ENCODE measurements at regions not wholly inside any gene's neighbourhood (a gene's known extent, or its start where the extent isn't known, plus 50 kb on each side); places are given as distances from the start of the nearest gene placed in this dataset.
A peak's percentile ranks its signal among the peaks of the same experiment; 100 is the strongest.
"Not testable (repeated sequence)": the region's sequence is repeated elsewhere in the genome, so short reads cannot be mapped to it uniquely, and the experiment has no call there.

- Mint-ChIP-seq H3K27ac (ENCODE audit: unreplicated experiment) (no peak overlapping the region), H3K4me3 (ENCODE audit: unreplicated experiment) (no peak overlapping the region), H3K27me3 (ENCODE audit: unreplicated experiment) (no peaks in the 10 kb centered on the region), H3K4me1 (ENCODE audit: unreplicated experiment) (no peaks in the 10 kb centered on the region), H3K9me3 (ENCODE audit: unreplicated experiment) (no peaks in the 10 kb centered on the region), H3K36me3 (ENCODE audit: low read depth, unreplicated experiment) (no peaks in the 10 kb centered on the region)
- DNase-seq (ENCODE audit: low spot score) = no peak
- TF ChIP-seq CTCF (IDR thresholded peaks at IDR 0.05; ENCODE audit: unreplicated experiment) = no peak
Observed at GRCh38 chr7:142628945-142629344, 120.3 kb upstream of the PRSS1 start.

- not testable (repeated sequence) for H3K4me1 Mint-ChIP-seq (ENCODE audit: unreplicated experiment); H3K36me3 Mint-ChIP-seq (ENCODE audit: low read depth, unreplicated experiment); H3K27ac Mint-ChIP-seq (ENCODE audit: unreplicated experiment); H3K27me3 Mint-ChIP-seq (ENCODE audit: unreplicated experiment); H3K4me3 Mint-ChIP-seq (ENCODE audit: unreplicated experiment); DNase-seq (ENCODE audit: low spot score); H3K9me3 Mint-ChIP-seq (ENCODE audit: unreplicated experiment)
Observed at GRCh38 chr7:142627223-142627622, 122.0 kb upstream of the PRSS1 start.

- Mint-ChIP-seq H3K9me3 (ENCODE audit: unreplicated experiment) (no peaks in the 10 kb centered on the region), H3K4me1 (ENCODE audit: unreplicated experiment) (no peaks in the 10 kb centered on the region), H3K4me3 (ENCODE audit: unreplicated experiment) (no peak overlapping the region), H3K27ac (ENCODE audit: unreplicated experiment) (no peak overlapping the region), H3K36me3 (ENCODE audit: low read depth, unreplicated experiment) (no peaks in the 10 kb centered on the region), H3K27me3 (ENCODE audit: unreplicated experiment) (no peaks in the 10 kb centered on the region)
- peak; percentile 76 for DNase-seq (ENCODE audit: low spot score)
- TF ChIP-seq CTCF (IDR thresholded peaks at IDR 0.05; ENCODE audit: unreplicated experiment) = peak; percentile 85
Observed at GRCh38 chr7:142626420-142627035, 122.7 kb upstream of the PRSS1 start.

- not testable (repeated sequence) for H3K9me3 Mint-ChIP-seq (ENCODE audit: unreplicated experiment); H3K4me1 Mint-ChIP-seq (ENCODE audit: unreplicated experiment); H3K27ac Mint-ChIP-seq (ENCODE audit: unreplicated experiment); H3K4me3 Mint-ChIP-seq (ENCODE audit: unreplicated experiment); H3K36me3 Mint-ChIP-seq (ENCODE audit: low read depth, unreplicated experiment); DNase-seq (ENCODE audit: low spot score); H3K27me3 Mint-ChIP-seq (ENCODE audit: unreplicated experiment)
Observed at GRCh38 chr7:142625216-142625615, 124.1 kb upstream of the PRSS1 start.

GRCh38 chr7:142620402-142620801 lies 128.9 kb upstream of the PRSS1 start:
- H3K27me3 Mint-ChIP-seq (ENCODE audit: unreplicated experiment) = no peaks in the 10 kb centered on the region
- TF ChIP-seq CTCF (IDR thresholded peaks at IDR 0.05; ENCODE audit: unreplicated experiment) = no peak
- no peak overlapping the region for H3K4me3 Mint-ChIP-seq (ENCODE audit: unreplicated experiment)
- H3K27ac Mint-ChIP-seq (ENCODE audit: unreplicated experiment) = no peak overlapping the region
- H3K36me3 Mint-ChIP-seq (ENCODE audit: low read depth, unreplicated experiment) = no peaks in the 10 kb centered on the region
- DNase-seq (ENCODE audit: low spot score) = no peak
- H3K9me3 Mint-ChIP-seq (ENCODE audit: unreplicated experiment) = no peaks in the 10 kb centered on the region
- peaks cover 23% of the 10 kb centered on the region for H3K4me1 Mint-ChIP-seq (ENCODE audit: unreplicated experiment)

GRCh38 chr7:142618655-142619351 lies 130.5 kb upstream of the PRSS1 start:
- Mint-ChIP-seq H3K27me3 (ENCODE audit: unreplicated experiment) (peaks cover 2% of the 10 kb centered on the region), H3K27ac (ENCODE audit: unreplicated experiment) (no peak overlapping the region), H3K4me3 (ENCODE audit: unreplicated experiment) (no peak overlapping the region), H3K9me3 (ENCODE audit: unreplicated experiment) (no peaks in the 10 kb centered on the region), H3K36me3 (ENCODE audit: low read depth, unreplicated experiment) (no peaks in the 10 kb centered on the region), H3K4me1 (ENCODE audit: unreplicated experiment) (peaks cover 28% of the 10 kb centered on the region)
- TF ChIP-seq CTCF (IDR thresholded peaks at IDR 0.05; ENCODE audit: unreplicated experiment) = no peak
- DNase-seq (ENCODE audit: low spot score) = no peak

Data from endothelial cell (in vitro differentiated cells).